GM19238 (cell line): ENCODE measurements at regions not wholly inside any gene's neighbourhood (a gene's known extent, or its start where the extent isn't known, plus 50 kb on each side); places are given as distances from the start of the nearest gene placed in this dataset.
"Not testable (repeated sequence)": the region's sequence is repeated elsewhere in the genome, so short reads cannot be mapped to it uniquely, and the experiment has no call there.

Experiments used
- DNase-seq: peaks from one replicate; pipeline ENCODE4 v3.0.0; 2011; ENCODE audit warnings: low spot score; ENCODE audit not compliant: insufficient read length

- DNase-seq = no peak
Measured at GRCh38 chr7:69517985-69518704, 80.1 kb upstream of the AUTS2 start.

DNA sequence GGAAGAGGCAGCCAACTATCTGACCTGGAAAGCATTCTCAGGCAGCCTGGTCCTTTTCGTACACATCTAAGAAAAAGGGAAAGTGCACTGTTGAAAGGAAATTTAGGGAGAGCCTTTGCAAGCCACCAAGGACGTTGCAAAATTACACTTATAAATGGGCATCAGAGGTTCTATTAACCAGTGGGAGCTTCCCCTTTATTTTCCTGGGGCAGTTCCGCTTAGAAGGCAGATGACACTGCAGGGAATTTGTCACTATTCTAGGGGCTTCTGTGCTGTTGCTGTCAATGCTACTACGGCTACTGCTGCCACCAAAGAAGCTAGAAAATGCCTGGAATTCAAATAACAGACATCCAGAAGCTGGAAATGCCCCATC is 79.6 kb upstream of the AUTS2 start:
- no peak for DNase-seq

- no peak for DNase-seq
Measured at GRCh38 chr7:69526570-69526969, 71.7 kb upstream of the AUTS2 start.

GRCh38 chr7:69527706-69528105 is 70.6 kb upstream of the AUTS2 start:
- no peak for DNase-seq

- DNase-seq = no peak
Measured at GRCh38 chr7:69531050-69531449, 67.2 kb upstream of the AUTS2 start.

DNA sequence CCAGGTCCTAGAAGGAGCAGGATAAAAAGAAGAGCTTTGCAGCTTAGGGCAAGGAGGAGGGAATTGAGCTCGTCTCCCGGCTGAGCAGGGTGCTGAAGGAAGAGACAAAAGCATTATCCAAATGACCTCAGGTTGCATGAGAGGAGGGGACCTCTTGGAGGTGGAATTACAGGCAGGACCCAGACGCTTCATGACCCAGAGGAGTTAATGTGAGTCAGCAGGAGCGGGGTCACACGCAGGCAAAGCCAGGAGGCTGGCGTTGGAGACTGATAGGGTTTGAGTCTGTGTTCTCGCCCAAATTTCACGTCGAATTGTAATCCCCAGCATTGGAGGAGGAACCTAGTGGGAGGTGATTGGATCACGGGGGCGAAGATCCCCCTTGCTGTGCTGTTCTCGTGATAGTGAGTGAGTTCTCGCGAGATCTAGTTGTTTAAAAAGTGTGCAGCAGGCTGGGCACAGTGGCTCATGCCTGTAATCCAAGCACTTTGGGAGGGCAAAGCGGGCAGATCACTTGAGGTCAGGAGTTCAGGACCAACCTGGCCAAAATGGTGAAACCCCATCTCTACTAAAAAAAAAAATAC is 63.7 kb upstream of the AUTS2 start:
- DNase-seq = no peak

- no peak for DNase-seq
Measured at GRCh38 chr7:69537691-69538090, 60.6 kb upstream of the AUTS2 start.

DNA sequence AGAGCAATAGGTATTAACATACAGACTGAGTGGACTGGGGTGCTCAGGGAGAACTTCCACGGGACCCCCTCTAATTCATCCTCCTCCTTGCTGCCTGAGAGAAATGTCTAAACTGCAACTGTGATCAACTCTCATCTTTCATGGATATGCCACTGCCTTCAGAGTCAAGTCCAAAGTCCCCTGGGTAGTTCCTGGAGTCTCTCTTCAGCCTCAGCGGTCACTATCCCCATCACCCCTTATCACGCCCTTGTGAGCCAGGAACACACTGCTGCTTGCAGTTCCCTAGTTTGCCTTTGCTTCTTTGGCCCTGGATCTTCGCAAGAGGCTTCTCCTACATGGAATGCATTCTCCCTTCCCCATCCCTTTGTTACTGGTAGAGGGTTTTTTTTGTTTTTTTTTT is 58.7 kb upstream of the AUTS2 start:
- no peak for DNase-seq

DNA sequence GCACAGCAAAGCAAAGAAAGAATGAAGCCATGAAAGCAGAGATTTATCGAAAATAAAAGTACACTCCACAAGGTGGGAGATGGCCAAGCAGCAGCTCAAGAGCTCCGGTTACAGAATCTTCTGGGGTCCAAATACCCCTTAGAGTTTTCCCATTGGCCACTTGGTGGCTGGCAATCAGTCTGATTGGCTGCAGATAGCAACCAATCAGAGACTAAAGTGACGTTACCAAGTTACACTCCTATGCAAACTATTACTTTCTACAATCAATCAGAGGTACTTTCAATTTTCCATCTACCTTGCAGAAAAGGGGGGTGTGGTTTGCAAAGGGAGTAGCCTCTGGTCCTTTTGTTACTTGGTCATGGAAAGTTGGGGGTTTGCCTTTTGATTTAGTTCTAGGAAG is 58.0 kb upstream of the AUTS2 start:
- DNase-seq = no peak

- DNase-seq = not testable (repeated sequence)
Measured at GRCh38 chr7:69541779-69542432, 56.4 kb upstream of the AUTS2 start.

DNA sequence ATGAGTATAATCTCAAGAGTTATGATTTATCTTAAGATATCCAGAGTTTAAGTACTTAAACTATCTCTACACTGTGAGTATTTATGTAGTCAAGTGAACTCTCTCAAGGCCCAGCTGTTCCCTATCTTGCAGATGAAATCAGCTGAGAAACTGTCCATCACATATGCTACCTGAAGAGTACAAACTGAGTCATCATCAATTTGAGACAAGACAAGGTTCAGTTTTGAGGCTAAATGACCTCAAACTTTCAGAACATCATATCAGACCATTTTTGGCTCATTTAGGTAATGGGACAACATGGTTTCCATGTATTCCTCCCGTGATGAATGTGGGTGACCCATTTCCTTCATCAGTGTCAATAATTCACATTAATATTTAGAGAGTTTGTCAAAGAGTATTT is 53.1 kb upstream of the AUTS2 start:
- no peak for DNase-seq
